Cerebellar nuclear complex (tissue), 1 donor: ENCODE measurements at regions not wholly inside any gene's neighbourhood (a gene's known extent, or its start where the extent isn't known, plus 50 kb on each side); places are given as distances from the start of the nearest gene placed in this dataset.
A peak's percentile ranks its signal among the peaks of the same experiment; 100 is the strongest.
"Not testable (repeated sequence)": the region's sequence is repeated elsewhere in the genome, so short reads cannot be mapped to it uniquely, and the experiment has no call there.

Experiments used
- DNase-seq, 2 experiments: peaks; one replicate each; lab custom pipeline; 2025; lab: John Stamatoyannopoulos, UW

DNA sequence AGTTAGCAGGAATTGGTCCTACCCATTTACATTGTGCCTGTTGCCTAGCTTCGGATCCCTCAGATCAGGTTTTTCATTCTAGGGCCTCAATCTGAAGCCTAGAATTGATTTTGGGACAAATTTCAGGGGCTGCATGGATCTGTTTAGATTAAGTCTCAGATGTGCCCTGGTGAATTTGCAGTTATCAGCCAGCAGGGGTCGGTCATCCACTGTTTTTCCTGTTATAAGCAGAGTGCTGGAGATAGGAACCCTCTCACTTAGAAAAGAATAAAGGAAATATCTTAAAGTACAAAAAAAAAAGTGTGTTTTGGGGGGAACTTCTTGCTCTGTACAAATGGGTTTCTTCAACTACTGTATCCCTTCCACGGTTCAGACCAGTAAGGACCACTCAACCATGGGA, 212.5 kb downstream of the BCHE start:
- no peak for DNase-seq

GRCh38 chr3:165622356-165622755, 214.9 kb downstream of the BCHE start:
- no peak for DNase-seq

GRCh38 chr3:165619069-165619468, 218.2 kb downstream of the BCHE start:
- no peak for DNase-seq

DNA sequence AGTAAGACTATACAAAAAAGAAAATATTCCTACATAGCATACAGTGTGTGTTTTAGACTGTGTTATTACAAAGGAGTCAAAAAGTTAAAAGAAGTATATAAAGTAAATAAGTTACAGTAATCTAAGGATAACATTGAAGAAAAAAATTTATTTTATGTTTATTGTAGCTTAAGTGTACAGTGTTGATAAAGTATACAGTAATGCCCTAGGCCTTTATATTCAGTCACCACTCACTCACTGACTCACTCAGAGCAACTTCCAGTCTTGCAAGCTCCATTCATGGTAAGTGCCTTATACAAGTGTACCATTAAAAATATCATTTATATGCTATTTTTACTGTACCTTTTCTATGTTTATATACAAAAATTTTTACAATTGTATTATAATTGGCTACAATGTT, 220.1 kb downstream of the BCHE start:
- no peak for DNase-seq

DNA sequence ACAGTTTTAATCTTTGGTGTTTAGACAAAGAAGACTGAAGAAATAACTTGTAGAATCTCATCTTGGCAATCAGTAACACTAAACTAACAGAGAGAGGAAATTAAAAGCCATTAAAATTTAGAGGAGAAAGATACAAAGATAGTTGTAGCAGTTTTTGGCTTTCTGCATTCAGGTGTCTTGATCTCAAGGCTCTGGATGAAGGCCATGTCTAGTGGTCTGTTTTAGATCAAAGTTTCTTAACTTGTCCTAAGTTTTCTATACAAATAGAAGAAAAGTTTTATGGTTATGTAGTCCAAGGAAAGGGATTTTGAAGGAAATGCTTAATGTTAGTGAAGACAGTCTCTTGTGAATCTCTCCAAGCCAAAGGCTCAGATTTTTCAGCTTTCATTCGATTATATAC, 222.9 kb downstream of the BCHE start:
- DNase-seq: no peak

DNA sequence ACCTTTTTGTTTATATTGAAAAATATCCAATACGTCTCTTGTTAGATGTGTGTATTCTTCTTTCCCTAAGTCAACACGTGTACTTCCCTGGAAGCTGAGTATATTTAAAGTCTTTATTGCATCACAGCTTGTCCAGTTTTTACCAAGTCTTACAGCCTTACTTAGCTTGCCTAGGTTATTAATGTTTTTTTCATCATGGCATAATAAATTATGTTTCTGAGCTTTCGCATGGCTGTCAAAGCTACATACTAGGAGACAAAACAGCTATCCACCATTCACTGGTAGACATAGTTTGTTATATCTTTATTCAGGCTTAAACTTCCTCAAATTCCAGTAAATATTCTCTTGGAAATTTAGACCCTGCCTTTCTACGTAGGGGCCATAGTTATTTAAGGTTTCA, 224.2 kb downstream of the BCHE start:
- DNase-seq: no peak

GRCh38 chr3:165607221-165607620, 230.0 kb downstream of the BCHE start:
- no peak for DNase-seq

GRCh38 chr3:165603196-165603595, 234.0 kb downstream of the BCHE start:
- DNase-seq: no peak

DNA sequence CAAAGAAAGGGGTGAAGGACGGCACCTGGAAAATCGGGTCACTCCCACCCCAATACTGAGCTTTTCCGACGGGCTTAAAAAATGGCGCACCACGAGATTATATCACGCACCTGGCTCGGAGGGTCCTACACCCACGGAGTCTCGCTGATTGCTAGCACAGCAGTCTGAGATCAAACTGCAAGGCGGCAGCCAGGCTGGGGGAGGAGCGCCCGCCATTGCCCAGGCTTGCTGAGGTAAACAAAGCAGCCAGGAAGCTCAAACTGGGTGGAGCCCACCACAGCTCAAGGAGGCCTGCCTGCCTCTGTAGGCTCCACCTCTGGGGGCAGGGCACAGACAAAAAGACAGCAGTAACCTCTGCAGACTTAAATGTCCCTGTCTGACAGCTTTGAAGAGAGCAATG, 264.7 kb downstream of the BCHE start:
- not testable (repeated sequence) for DNase-seq

GRCh38 chr3:165568907-165569462, 268.2 kb downstream of the BCHE start:
- DNase-seq: no peak

DNA sequence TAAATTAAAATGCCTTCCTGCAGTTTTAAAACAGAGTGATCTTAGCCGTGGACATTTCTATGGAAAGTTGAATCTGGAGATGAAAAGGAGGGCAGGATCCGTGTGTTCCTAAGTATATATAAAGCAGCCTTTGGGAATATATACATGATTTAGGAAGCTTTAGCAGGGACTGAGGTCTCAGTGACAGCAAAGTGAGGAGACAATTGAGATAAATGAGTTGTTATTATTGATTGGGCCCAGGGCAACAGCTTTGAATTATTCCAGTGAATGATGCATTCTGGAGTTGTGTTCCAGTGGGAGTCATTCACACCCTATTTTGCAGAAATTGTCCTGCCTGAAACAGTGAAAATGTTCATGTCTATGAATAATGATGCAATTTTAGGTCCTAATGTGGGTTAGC, 281.4 kb downstream of the BCHE start:
- no peak for DNase-seq

DNA sequence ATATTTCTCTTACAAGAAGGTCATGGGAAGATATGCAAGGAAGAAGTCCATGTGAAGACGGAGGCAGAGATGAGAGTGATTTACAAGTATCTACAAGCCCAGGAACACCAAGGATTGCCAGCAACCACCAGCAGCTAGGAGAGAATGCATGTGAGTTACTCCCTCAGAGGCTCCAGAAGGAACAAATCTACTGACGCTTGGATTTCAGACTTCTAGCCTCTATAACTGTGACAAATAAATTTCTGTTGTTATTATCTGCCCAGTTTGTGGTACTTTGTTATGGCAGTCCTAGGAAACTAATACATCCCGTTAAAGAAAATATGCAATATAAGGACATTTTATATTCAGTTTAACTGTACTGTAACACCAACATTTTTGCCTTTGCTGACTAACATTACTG, 283.9 kb downstream of the BCHE start:
- DNase-seq: no peak

DNA sequence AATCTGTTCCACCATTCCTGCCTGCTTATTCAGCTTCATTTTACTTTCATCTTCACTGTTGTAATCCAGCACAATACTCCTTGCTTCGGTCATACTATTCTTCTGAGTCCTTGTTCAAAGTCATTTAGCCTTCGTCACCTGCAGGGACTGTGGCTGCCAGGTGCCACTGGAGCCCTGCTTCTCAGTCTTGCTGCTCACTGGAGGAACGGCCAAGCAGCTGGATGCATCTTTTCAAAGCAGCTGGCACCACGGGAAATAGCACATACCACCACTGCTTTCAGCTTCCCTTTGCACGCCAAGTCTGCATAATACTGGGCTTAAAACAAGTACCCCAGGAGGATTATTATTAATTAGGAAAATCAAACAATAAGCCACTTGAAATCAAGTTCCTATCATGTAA, 287.6 kb downstream of the BCHE start:
- no peak for DNase-seq

GRCh38 chr3:165549037-165549436, 288.2 kb downstream of the BCHE start:
- DNase-seq: no peak

GRCh38 chr3:165545059-165545458, 292.2 kb downstream of the BCHE start:
- no peak for DNase-seq

DNA sequence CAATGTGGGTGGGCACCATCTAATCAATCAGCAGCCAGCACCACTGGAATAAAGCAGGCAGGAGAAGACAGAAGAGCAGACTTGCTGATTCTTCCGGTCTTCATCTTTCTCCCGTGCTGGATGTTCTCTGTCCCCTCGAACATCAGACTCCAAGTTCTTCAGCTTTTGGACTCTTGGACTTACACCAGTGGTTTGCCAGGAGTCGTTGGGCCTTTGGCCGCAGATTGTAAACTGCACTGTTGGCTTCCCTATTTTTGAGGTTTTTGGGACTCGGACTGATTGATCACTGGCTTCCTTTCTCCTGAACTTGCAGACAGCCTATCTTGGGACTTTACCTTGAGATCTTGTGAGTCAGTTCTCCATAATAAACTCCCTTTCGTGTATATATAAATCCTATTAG, 292.8 kb downstream of the BCHE start:
- no peak for DNase-seq

DNA sequence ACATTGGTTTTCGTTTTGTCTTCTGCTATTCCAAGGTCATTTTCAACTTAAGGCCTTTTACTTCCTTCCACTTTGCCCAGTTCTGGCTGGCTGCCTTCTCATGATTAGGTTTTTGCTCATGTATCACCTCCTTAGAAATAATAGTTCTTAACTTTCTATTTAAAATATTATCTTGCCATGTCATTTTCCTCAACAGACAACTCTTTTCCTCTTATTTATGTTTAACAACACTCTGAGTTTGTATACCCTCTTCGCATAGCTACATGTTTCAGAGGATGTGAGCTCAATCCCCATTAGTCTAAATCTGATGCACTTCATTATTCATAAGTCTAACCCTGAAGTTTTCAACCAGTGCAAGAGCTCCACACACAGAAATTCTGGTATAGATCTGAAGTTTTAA, 299.1 kb downstream of the BCHE start:
- no peak for DNase-seq

DNA sequence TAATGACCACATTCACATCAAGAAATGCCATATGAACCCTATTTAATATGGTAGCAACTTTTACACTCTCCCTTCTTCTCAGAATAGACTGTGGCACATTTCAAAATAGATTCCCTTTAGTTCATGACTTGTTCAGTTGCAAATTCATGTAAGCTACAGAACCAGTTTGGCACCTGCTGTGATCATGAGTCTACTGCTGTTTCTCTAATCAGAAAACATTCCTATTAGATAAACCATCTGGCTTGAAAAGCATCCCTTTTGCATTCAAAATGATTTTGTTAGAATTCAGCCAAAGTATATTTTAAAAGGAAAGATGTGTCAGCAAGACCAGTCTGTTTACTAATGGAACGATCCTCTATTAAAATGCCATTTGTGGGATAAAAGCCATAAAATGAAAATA, 304.4 kb downstream of the BCHE start:
- peak in 1 of 2 experiments; percentile 55 for DNase-seq

DNA sequence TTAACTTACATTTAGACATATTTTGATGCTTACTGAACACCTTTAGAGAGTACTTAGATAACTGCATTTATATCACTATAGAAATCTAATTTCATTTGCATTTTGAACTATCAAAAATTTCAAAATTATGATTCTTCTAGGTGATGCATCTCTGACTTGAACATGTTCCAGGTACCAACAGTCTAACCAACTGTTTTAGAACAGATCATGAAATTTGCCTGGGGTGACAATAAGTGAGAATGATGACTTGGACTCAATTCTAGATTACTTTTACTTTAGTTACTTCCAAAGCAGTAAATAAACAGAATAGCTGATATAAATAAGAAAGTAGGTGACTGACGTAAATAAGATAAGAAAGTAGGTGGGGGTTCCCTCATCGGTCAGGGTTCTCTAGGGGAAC, 307.8 kb downstream of the BCHE start:
- no peak for DNase-seq

DNA sequence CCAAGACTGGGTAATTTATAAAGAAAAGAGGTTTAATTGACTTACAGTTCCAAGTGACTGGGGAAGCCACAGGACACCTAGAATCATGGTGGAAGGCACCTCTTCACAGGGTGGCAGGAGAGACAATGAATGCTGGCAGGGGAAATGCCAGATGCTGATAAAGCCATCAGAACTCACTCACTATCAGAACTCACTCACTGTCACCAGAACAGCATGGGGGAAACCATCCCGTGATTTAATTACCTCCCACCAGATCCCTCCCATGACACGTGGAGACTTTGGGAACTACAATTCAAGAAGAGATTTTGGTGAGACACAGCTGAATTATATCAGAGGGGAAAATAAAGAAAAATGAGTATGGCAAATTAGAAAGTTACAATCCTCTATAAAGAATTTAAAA, 310.9 kb downstream of the BCHE start:
- no peak for DNase-seq

- no peak for DNase-seq
These were observed 313.4 kb downstream of the BCHE start for GRCh38 chr3:165523801-165524200.

DNA sequence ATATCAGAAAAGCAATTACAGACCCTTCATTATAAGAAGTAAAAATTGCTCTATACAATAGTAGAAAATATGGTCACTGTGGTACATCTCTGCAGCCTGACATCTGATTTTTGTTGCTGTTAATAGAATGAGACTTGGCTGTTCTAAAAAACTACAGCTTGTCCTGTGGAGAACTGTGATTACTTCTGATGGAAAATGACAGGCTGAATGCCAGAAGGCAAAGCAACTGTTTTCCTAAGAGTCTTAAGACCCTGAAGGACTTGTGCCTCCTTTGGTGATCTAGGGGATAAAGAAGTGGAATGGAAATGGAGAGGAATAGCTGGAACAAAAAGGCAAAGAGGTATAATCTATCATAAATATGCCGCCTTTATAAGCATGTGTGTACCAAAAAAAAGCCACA, 314.8 kb downstream of the BCHE start:
- DNase-seq: peak in 1 of 2 experiments; percentile 28

GRCh38 chr3:165521131-165521871, 315.9 kb downstream of the BCHE start:
- DNase-seq: no peak

DNA sequence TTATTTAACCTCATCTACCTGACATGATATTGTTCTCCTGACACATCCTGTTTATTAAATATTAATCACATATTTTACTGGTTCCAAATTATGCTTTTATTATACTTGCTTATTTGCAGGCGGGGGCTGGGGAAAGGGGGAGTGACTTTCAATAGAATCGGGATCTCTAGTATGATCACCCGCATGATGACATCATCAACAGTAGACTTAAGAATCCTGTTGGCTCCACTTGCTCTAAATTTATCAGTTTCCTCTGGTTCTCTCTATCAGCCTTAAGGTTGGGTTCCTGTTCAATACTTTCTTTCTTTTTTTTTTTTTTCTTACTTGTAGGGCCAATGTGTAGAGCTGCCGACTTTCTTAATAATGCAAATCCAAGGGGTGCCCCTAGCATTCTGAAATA, 317.5 kb downstream of the BCHE start:
- DNase-seq: no peak
